Activated gamma-delta T cell treated with Interleukin-2 at 50 U/mL for 16 hours (primary cell): ENCODE measurements at regions not wholly inside any gene's neighbourhood (a gene's known extent, or its start where the extent isn't known, plus 50 kb on each side); places are given as distances from the start of the nearest gene placed in this dataset.
"Not testable (repeated sequence)": the region's sequence is repeated elsewhere in the genome, so short reads cannot be mapped to it uniquely, and the experiment has no call there.

Experiments used
- DNase-seq: peaks from one replicate; pipeline ENCODE4 v3.0.0-alpha.2; 2020

GRCh38 chr15:26115229-26115943, 252.3 kb upstream of the ATP10A start:
- no peak for DNase-seq

DNA sequence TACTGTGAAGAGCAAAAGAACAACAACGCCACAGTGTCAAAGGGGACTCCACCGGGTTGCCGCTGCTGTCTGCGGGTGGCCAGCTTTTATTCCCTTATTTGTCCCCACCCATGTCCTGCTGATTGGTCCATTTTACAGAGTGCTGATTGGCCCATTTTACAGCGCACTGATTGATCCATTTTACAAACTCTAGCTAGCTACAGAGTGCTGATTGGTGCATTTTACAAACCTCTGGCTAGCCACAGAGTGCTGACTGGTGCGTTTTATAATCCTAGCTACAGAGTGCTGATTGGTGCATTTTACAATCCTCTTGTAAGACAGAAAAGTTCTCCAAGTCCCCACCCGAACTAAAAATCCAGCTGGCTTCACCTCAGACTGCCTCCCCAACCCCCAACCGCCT, 251.0 kb upstream of the ATP10A start:
- not testable (repeated sequence) for DNase-seq

DNA sequence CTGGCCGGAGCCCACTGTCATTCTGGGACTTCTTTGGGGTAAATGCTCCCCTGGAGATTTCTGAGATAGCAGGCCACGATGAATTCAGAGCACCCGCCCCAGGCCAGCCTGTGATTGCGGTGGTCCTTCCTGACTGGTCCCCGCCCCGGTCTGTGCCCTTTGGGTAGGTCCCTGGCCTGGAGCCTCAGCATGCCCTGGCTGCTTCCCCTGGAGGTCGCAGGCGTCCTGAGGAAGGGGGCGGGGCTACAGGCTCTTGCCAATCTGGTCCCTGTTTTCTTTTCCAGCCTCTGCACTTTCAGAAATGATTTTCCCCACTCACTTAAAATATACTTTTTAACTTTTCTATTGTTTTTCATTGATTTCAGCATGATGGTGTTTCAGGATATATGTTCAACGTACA, 250.2 kb upstream of the ATP10A start:
- DNase-seq, result no peak

DNA sequence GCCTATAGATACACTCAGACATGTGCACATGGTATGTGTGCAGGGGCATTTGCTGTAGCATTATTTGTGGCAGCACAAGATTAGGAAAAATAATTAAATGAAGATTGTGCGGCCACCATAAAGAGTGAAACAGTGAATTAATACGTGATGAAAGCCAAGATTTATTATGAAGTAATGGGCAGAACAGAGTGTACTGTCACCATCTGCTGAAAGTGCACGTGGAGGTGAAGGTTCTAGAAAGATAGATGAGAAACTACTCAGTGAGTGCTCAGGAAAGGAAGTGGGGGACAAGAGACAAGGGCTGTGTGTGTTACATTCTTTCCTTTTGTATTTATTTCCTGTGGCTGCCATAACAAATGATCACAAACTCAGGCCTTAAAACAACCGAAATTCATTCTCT, 246.1 kb upstream of the ATP10A start:
- no peak for DNase-seq

GRCh38 chr15:26106556-26106955, 243.4 kb upstream of the ATP10A start:
- no peak for DNase-seq

- DNase-seq, result no peak
Measured at GRCh38 chr15:26103002-26103404, 239.9 kb upstream of the ATP10A start.

DNA sequence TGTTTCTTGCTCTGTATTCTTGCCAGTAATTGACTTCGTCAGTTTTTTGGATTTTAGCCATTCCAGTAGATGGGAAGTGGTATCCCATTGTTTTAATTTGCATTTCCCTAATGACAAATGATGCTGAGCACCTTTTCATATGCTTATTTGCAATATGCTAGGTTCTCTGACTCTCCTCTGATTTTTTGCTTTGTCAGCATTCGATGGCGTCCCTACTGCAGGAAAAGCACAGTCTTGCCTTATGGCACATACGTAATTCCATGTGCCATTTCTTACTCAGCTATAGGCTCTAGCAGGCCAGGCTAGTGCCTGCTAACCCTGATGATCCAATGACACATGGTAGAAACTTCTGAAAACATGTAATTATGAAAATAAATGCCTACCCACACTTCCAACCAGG, 239.2 kb upstream of the ATP10A start:
- no peak for DNase-seq

GRCh38 chr15:26101443-26101842, 238.3 kb upstream of the ATP10A start:
- DNase-seq, result no peak

DNA sequence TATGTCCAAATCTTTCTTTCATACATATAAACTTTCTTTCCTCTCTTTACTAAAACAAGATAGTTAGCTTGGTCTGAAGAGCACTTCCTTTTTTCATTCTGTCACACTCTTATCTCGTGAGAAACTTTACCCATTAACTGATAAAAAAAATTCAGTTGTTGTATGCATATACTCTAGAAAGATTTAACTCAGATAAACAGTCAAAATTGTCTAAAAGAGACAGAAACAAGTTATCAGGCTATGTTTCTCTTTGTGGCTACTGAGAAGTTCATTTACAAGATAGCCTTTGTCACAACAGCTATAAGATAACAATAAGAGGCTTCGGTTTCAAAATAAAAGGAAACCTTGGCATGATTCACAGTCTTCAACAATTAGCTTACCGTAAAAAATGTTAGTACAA, 235.7 kb upstream of the ATP10A start:
- DNase-seq, result no peak

GRCh38 chr15:26097216-26097615, 234.1 kb upstream of the ATP10A start:
- no peak for DNase-seq

GRCh38 chr15:26096581-26096980, 233.5 kb upstream of the ATP10A start:
- DNase-seq, result no peak

DNA sequence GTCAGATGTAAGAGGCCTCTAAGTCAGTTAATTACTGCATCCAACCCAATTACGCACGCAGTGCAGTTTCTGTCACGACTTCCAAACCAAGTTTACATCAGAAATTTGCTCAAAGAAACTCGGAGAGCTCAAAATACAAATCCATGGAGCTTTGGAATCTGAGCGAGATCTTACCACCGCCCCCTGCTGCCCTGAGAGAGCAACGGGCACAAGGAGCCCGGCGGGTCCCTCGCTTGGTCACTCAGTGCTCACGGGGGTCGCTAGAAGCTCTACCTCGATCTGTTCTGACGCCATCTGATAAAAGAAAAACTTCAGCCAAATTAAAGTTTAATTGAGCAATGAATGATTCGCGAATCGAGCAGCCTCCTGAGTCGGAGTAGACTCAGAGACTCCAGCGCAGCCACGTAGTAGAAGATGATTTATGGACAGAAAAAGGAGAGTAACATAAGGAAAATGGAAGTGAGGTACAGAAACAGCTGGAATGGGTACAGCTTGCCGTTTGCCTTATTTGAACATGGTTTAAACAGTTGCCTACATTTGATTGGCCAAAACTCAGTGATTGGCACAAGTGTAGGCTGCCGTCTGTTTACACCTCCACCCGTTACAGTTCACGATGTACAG, 232.7 kb upstream of the ATP10A start:
- no peak for DNase-seq

DNA sequence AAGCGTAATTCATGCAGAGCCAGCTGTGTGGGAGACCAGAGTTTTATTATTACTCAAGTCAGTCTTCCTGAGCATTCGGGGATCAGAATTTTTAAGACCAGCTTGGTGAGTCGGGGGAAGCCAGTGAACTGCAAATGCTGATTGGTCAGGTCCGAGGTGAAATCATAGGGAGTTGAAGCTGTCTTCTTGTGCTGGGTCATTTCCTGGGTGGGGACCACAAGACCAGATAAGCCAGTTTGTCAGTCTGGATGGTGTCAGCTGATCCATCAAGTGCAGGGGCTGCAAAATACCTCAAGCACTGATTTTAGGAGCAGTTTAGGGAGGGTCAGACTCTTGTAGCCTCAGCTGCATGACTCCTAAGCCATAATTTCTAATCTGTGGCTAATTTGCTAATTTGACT, 228.1 kb upstream of the ATP10A start:
- DNase-seq, result no peak

DNA sequence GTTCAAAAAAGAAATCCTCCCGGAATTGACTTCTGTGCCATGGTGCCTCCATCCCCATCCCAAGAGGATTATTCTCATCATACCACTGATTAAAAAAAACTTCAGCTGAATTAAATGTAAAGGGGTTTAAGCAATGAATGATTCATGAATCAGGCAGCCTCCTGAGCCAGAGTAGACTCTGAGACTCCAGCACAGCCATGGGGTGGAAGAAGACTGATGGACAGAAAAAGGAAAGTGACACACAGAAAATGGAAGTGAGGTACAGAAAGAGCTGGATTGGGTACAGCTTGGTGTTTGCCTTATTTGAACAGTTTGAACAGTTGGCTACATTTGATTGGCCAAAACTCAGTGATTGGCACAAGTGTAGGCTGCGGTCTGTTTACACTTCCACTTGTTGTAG, 224.8 kb upstream of the ATP10A start:
- DNase-seq, result no peak

DNA sequence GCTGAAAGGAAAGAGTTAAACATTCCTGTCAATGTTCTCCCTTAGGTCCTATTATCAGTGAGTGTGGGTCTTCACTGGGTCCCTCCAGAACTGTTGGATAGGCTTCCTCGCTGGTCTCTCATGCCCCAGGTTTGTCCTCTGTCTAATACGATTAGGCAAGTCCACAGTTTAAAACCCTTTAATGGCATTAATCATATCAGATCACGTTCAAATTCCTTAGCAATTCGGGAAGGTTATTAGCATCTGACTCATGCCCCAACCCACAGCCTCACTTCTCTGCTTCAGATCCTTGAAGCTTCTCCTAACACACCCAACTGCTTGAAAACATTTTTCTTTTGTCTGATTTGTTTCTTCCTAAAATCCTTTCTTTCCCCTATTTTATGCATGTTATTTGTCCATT, 224.3 kb upstream of the ATP10A start:
- no peak for DNase-seq

DNA sequence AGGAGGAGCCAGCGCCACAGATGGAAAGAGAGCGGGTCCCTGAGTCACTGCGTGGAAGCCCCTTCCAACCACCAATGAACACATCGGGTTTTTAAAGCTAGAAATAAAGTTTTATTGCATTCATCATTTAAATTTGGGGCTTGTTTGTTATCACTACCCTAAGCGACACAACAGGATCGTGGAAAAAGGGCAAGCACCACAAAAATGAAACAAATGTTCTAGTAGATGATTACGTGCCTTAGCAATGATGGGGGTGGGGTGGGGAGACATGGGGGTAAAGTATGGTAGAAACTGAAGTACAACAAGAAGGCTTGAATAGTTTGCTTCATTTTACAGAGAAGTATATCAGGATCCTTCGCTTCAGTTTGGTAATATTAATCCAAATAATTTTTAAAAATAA, 221.6 kb upstream of the ATP10A start:
- no peak for DNase-seq

- DNase-seq, result no peak
Measured at GRCh38 chr15:26083896-26084295, 220.8 kb upstream of the ATP10A start.

- DNase-seq, result no peak
Measured at GRCh38 chr15:26083457-26083856, 220.3 kb upstream of the ATP10A start.

DNA sequence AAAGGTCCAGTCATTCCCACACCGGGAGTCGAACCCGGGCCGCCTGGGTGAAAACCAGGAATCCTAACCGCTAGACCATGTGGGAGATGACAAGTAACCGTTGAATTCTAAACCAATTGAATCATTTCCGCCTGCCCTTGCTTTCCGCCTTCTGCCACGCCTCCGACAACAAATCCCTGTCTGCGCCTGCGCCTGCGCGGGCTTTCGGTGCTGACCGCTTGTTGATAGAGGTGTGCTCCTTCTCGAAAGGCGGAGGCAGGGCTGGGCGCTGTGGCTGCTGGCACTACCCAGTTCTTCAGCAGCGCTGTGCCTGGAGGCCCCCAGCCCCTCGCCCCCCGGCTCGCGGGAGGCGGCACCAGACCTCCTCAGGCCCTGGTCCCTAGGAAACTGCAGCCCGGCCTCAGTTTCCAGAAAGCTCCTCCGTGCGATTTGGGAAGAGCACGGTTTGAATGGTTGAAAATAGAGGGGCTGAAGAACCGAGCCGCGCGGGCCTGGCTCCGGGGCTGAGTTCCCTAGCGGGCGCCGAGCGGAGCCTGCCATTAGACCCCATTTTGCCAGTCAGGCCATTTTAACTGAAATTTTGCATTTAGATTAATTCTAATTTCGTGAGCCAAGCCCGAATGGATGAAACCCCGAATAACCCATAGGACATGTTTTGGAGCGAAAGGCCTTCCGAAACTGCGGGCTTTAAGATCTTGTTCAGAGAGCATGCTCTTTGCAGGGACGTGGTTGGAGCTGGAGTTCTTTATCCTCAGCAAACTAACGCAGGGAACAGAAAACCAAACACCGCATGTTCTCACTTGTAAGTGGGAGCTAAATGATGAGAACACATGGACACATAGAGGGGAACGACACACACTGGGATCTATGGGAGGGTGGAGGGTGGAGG, 219.3 kb upstream of the ATP10A start:
- DNase-seq, result peak; percentile 93

DNA sequence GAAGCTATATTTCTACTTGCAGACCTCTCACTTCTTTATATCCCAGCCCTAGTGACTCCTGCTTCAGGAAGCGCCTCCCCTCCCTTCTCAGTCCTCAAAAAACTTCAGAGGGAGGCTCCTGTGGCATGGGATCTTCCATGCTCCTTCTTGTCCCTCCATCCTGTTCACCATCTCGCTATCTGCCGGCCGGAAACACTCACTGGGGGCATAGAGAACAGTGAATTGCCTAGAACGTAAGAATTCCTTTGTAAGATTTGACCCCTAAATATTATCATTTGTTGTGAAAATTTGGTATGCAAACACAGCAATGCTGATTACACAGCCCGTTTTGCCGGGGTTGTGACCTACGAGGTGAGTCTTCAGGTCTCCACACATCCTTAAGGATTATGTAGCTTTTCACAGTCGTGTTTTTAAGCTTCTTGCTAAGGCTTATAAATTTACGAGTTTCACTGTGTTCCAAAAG, 218.7 kb upstream of the ATP10A start:
- DNase-seq, result no peak

- DNase-seq, result no peak
Measured at GRCh38 chr15:26075770-26076169, 212.6 kb upstream of the ATP10A start.

DNA sequence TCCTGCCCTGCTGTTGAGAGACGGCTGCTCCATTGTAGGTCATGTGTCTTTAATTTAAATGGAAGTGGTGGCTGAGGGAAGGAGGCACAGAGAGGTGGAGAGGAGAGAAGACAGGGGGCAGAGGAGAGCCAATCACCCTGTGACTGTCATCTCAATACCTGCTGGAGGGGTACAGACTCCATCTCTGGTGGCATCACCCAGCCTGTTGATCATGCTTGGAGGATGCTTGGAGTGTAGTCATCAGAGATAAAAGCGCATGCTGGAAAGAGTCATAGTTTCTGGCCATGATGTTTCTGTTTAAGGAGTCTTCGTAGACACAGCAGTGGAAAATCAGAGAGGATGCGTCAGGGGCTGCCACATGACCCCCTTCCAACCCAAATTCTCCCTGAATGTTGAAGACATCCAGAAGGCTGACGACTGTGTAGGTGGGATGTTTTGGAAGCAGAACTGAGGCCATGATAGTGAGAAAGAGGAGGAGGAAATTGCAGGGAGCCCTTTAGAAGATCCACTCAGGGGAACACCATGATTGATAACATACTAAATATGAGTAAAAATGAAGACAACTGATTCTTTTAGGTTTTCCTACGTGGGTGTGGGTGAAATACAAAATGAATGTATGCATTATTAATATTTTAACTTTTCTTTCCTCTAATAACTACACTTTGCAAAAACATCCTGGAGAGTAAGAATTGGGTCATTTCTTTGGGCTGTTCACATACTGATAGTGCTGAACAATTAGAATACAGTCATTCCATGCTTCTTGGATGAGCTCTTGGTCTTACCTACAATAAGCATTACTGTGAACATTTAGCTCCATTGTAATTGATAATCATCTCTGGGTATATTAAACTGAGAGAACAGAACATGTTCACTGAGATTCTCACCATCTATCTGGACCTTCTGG, 210.6 kb upstream of the ATP10A start:
- DNase-seq, result no peak

GRCh38 chr15:26070095-26070532, 207.0 kb upstream of the ATP10A start:
- no peak for DNase-seq
